ENCODE measurements at regions not wholly inside any gene's neighbourhood (a gene's known extent, or its start where the extent isn't known, plus 50 kb on each side); places are given as distances from the start of the nearest gene placed in this dataset.
A peak's percentile ranks its signal among the peaks of the same experiment; 100 is the strongest.

GRCh38 chr7:85464042-85464651, 277.3 kb upstream of the SEMA3D start:
- H3K27ac ChIP-seq, result no peak overlapping the region
- peak; percentile 69 for TF ChIP-seq CTCF (IDR thresholded peaks at IDR 0.05)
- TF ChIP-seq ZFX (IDR thresholded peaks at IDR 0.05; ENCODE audit: borderline replicate concordance), result no peak

GRCh38 chr7:85462671-85463070, 275.8 kb upstream of the SEMA3D start:
- H3K27ac ChIP-seq, result no peak overlapping the region
- TF ChIP-seq CTCF (IDR thresholded peaks at IDR 0.05) (no peak), ZFX (IDR thresholded peaks at IDR 0.05; ENCODE audit: borderline replicate concordance) (no peak)

- no peak overlapping the region for H3K27ac ChIP-seq
- TF ChIP-seq ZFX (IDR thresholded peaks at IDR 0.05; ENCODE audit: borderline replicate concordance), result no peak
- no peak for TF ChIP-seq CTCF (IDR thresholded peaks at IDR 0.05)
Measured at GRCh38 chr7:85457911-85458310, 271.1 kb upstream of the SEMA3D start.

- no peak for TF ChIP-seq CTCF (IDR thresholded peaks at IDR 0.05)
- no peak for TF ChIP-seq ZFX (IDR thresholded peaks at IDR 0.05; ENCODE audit: borderline replicate concordance)
- H3K27ac ChIP-seq, result no peak overlapping the region
Measured at GRCh38 chr7:85456254-85456653, 269.4 kb upstream of the SEMA3D start.

- TF ChIP-seq ZFX (IDR thresholded peaks at IDR 0.05; ENCODE audit: borderline replicate concordance), result no peak
- no peak for TF ChIP-seq CTCF (IDR thresholded peaks at IDR 0.05)
- no peak overlapping the region for H3K27ac ChIP-seq
Measured at GRCh38 chr7:85454904-85455303, 268.0 kb upstream of the SEMA3D start.

- no peak overlapping the region for H3K27ac ChIP-seq
- no peak for TF ChIP-seq CTCF (IDR thresholded peaks at IDR 0.05)
- TF ChIP-seq ZFX (IDR thresholded peaks at IDR 0.05; ENCODE audit: borderline replicate concordance), result no peak
Measured at GRCh38 chr7:85452674-85453073, 265.8 kb upstream of the SEMA3D start.

GRCh38 chr7:85449478-85449877, 262.6 kb upstream of the SEMA3D start:
- no peak overlapping the region for H3K27ac ChIP-seq
- TF ChIP-seq CTCF (IDR thresholded peaks at IDR 0.05) (no peak), ZFX (IDR thresholded peaks at IDR 0.05; ENCODE audit: borderline replicate concordance) (no peak)
